ENCODE measurements at regions not wholly inside any gene's neighbourhood (a gene's known extent, or its start where the extent isn't known, plus 50 kb on each side); places are given as distances from the start of the nearest gene placed in this dataset.

GRCh38 chr10:4685904-4686643 is 139.9 kb upstream of the AKR1E2 start:
- Histone ChIP-seq H3K27me3 (ENCODE audit: control insufficient read depth in 2 of 2, insufficient read depth in 2 of 2, low read length in 2 of 2) (no peaks in the 10 kb centered on the region), H3K36me3 (ENCODE audit: control insufficient read depth in 2 of 3, insufficient read depth in 3 of 3, low read length in 3 of 3) (no peaks in the 10 kb centered on the region), H3K9me3 (ENCODE audit: control insufficient read depth in 2 of 3, low read length in 3 of 3) (no peaks in the 10 kb centered on the region), H3K4me3 (ENCODE audit: low read length) (no peak overlapping the region), H3K4me1 (ENCODE audit: control insufficient read depth in 2 of 2, insufficient read depth in 2 of 2, low read length in 2 of 2) (no peaks in the 10 kb centered on the region), H3K27ac (ENCODE audit: low read depth, low read length) (no peak overlapping the region)
- no peak for DNase-seq
- CTCF ChIA-PET = no interaction called here
- H3K27ac Mint-ChIP-seq = no peak overlapping the region
- POLR2A ChIA-PET = no interaction called here
- no peaks in the 10 kb centered on the region for H3K36me3 Mint-ChIP-seq
- peaks cover 2 to 28% (median 17%) of the 10 kb centered on the region in 5 donors for H3K27me3 Mint-ChIP-seq
- no peak for ATAC-seq
- H3K9me3 Mint-ChIP-seq = peaks cover 0 to 4% (median 0%) of the 10 kb centered on the region in 11 donors
- intact Hi-C loops (cut with micrococcal nuclease) = no loop called here
- H3K4me3 Mint-ChIP-seq = no peak overlapping the region
- H3K4me1 Mint-ChIP-seq = no peaks in the 10 kb centered on the region

- H3K9me3 Mint-ChIP-seq = peaks cover 0 to 4% (median 0%) of the 10 kb centered on the region in 11 donors
- Histone ChIP-seq H3K27ac (ENCODE audit: low read depth, low read length) (no peak overlapping the region), H3K27me3 (ENCODE audit: control insufficient read depth in 2 of 2, insufficient read depth in 2 of 2, low read length in 2 of 2) (no peaks in the 10 kb centered on the region), H3K36me3 (ENCODE audit: control insufficient read depth in 2 of 3, insufficient read depth in 3 of 3, low read length in 3 of 3) (no peaks in the 10 kb centered on the region), H3K4me1 (ENCODE audit: control insufficient read depth in 2 of 2, insufficient read depth in 2 of 2, low read length in 2 of 2) (no peaks in the 10 kb centered on the region), H3K9me3 (ENCODE audit: control insufficient read depth in 2 of 3, low read length in 3 of 3) (no peaks in the 10 kb centered on the region), H3K4me3 (ENCODE audit: low read length) (no peak overlapping the region)
- H3K27me3 Mint-ChIP-seq = peaks cover 2 to 28% (median 17%) of the 10 kb centered on the region in 5 donors
- POLR2A ChIA-PET = no interaction called here
- no peak for ATAC-seq
- no peak for DNase-seq
- no peak overlapping the region for H3K27ac Mint-ChIP-seq
- CTCF ChIA-PET = no interaction called here
- intact Hi-C loops (cut with micrococcal nuclease) = no loop called here
- H3K36me3 Mint-ChIP-seq = no peaks in the 10 kb centered on the region
- H3K4me3 Mint-ChIP-seq = no peak overlapping the region
- no peaks in the 10 kb centered on the region for H3K4me1 Mint-ChIP-seq
Observed at GRCh38 chr10:4685491-4685890, 140.5 kb upstream of the AKR1E2 start.

- H3K27ac ChIP-seq (ENCODE audit: low read depth, low read length) = no peak overlapping the region
- peaks cover 0 to 2% (median 0%) of the 10 kb centered on the region in 11 donors for H3K9me3 Mint-ChIP-seq
- H3K27ac Mint-ChIP-seq = no peak overlapping the region
- no peaks in the 10 kb centered on the region for H3K36me3 ChIP-seq (ENCODE audit: control insufficient read depth in 2 of 3, insufficient read depth in 3 of 3, low read length in 3 of 3)
- ATAC-seq (no peak), DNase-seq (no peak)
- no peaks in the 10 kb centered on the region for H3K27me3 ChIP-seq (ENCODE audit: control insufficient read depth in 2 of 2, insufficient read depth in 2 of 2, low read length in 2 of 2)
- H3K4me1 ChIP-seq (ENCODE audit: control insufficient read depth in 2 of 2, insufficient read depth in 2 of 2, low read length in 2 of 2) = no peaks in the 10 kb centered on the region
- no peaks in the 10 kb centered on the region for H3K9me3 ChIP-seq (ENCODE audit: control insufficient read depth in 2 of 3, low read length in 3 of 3)
- no peaks in the 10 kb centered on the region for H3K36me3 Mint-ChIP-seq
- ChIA-PET CTCF (no interaction called here), POLR2A (no interaction called here)
- no peaks in the 10 kb centered on the region for H3K4me1 Mint-ChIP-seq
- H3K4me3 Mint-ChIP-seq = no peak overlapping the region
- H3K27me3 Mint-ChIP-seq = peaks cover 2 to 28% (median 17%) of the 10 kb centered on the region in 5 donors
- intact Hi-C loops (cut with micrococcal nuclease) = no loop called here
- H3K4me3 ChIP-seq (ENCODE audit: low read length) = no peak overlapping the region
Observed at GRCh38 chr10:4684434-4684833, 141.6 kb upstream of the AKR1E2 start.

- ATAC-seq (no peak), DNase-seq (no peak)
- Mint-ChIP-seq H3K27me3 (peaks cover 2 to 28% (median 21%) of the 10 kb centered on the region in 5 donors), H3K27ac (no peak overlapping the region), H3K36me3 (no peaks in the 10 kb centered on the region), H3K4me1 (no peaks in the 10 kb centered on the region), H3K4me3 (no peak overlapping the region), H3K9me3 (peaks cover 0 to 2% (median 0%) of the 10 kb centered on the region in 11 donors)
- Histone ChIP-seq H3K27me3 (ENCODE audit: control insufficient read depth in 2 of 2, insufficient read depth in 2 of 2, low read length in 2 of 2) (no peaks in the 10 kb centered on the region), H3K36me3 (ENCODE audit: control insufficient read depth in 2 of 3, insufficient read depth in 3 of 3, low read length in 3 of 3) (no peaks in the 10 kb centered on the region), H3K4me3 (ENCODE audit: low read length) (no peak overlapping the region), H3K27ac (ENCODE audit: low read depth, low read length) (no peak overlapping the region), H3K9me3 (ENCODE audit: control insufficient read depth in 2 of 3, low read length in 3 of 3) (no peaks in the 10 kb centered on the region), H3K4me1 (ENCODE audit: control insufficient read depth in 2 of 2, insufficient read depth in 2 of 2, low read length in 2 of 2) (no peaks in the 10 kb centered on the region)
- ChIA-PET CTCF (no interaction called here), POLR2A (no interaction called here)
- intact Hi-C loops (cut with micrococcal nuclease) = no loop called here
Observed at GRCh38 chr10:4683838-4684237, 142.2 kb upstream of the AKR1E2 start.

GRCh38 chr10:4683137-4683536 is 142.9 kb upstream of the AKR1E2 start:
- Mint-ChIP-seq H3K27ac (no peak overlapping the region), H3K27me3 (peaks cover 5 to 32% (median 21%) of the 10 kb centered on the region in 5 donors), H3K9me3 (peaks cover 0 to 2% (median 0%) of the 10 kb centered on the region in 11 donors), H3K36me3 (no peaks in the 10 kb centered on the region), H3K4me1 (no peaks in the 10 kb centered on the region), H3K4me3 (no peak overlapping the region)
- CTCF ChIA-PET = interaction anchor here (0.7 kb wide), 1 partner anchor 83 kb away, joined by 3 read pairs; no protein-coding TSS in a partner anchor
- POLR2A ChIA-PET = no interaction called here
- Histone ChIP-seq H3K36me3 (ENCODE audit: control insufficient read depth in 2 of 3, insufficient read depth in 3 of 3, low read length in 3 of 3) (no peaks in the 10 kb centered on the region), H3K9me3 (ENCODE audit: control insufficient read depth in 2 of 3, low read length in 3 of 3) (no peaks in the 10 kb centered on the region), H3K4me1 (ENCODE audit: control insufficient read depth in 2 of 2, insufficient read depth in 2 of 2, low read length in 2 of 2) (no peaks in the 10 kb centered on the region), H3K4me3 (ENCODE audit: low read length) (no peak overlapping the region), H3K27ac (ENCODE audit: low read depth, low read length) (no peak overlapping the region), H3K27me3 (ENCODE audit: control insufficient read depth in 2 of 2, insufficient read depth in 2 of 2, low read length in 2 of 2) (no peaks in the 10 kb centered on the region)
- ATAC-seq (no peak), DNase-seq (no peak)
- intact Hi-C loops (cut with micrococcal nuclease) = no loop called here

GRCh38 chr10:4678951-4679671 is 146.9 kb upstream of the AKR1E2 start:
- H3K27me3 Mint-ChIP-seq = peaks cover 23 to 40% (median 28%) of the 10 kb centered on the region in 5 donors
- no peak overlapping the region for H3K4me3 ChIP-seq (ENCODE audit: low read length)
- ATAC-seq = no peak
- no peaks in the 10 kb centered on the region for H3K36me3 ChIP-seq (ENCODE audit: control insufficient read depth in 2 of 3, insufficient read depth in 3 of 3, low read length in 3 of 3)
- POLR2A ChIA-PET = interaction anchor here (0.6 kb wide), 1 partner anchor 974 kb away, joined by 3 read pairs; no protein-coding TSS in a partner anchor
- H3K27me3 ChIP-seq (ENCODE audit: control insufficient read depth in 2 of 2, insufficient read depth in 2 of 2, low read length in 2 of 2) = no peaks in the 10 kb centered on the region
- H3K27ac ChIP-seq (ENCODE audit: low read depth, low read length) = no peak overlapping the region
- H3K4me1 ChIP-seq (ENCODE audit: control insufficient read depth in 2 of 2, insufficient read depth in 2 of 2, low read length in 2 of 2) = no peaks in the 10 kb centered on the region
- CTCF ChIA-PET = no interaction called here
- H3K36me3 Mint-ChIP-seq = no peaks in the 10 kb centered on the region
- no peak for DNase-seq
- H3K4me3 Mint-ChIP-seq = no peak overlapping the region
- peaks cover 0 to 1% (median 0%) of the 10 kb centered on the region in 11 donors for H3K9me3 Mint-ChIP-seq
- no peaks in the 10 kb centered on the region for H3K4me1 Mint-ChIP-seq
- no peaks in the 10 kb centered on the region for H3K9me3 ChIP-seq (ENCODE audit: control insufficient read depth in 2 of 3, low read length in 3 of 3)
- no peak overlapping the region for H3K27ac Mint-ChIP-seq
- intact Hi-C loops (cut with micrococcal nuclease) = no loop called here

Measured in naive thymus-derived CD4-positive, alpha-beta T cell (primary cell).